ENCODE measurements at regions not wholly inside any gene's neighbourhood (a gene's known extent, or its start where the extent isn't known, plus 50 kb on each side); places are given as distances from the start of the nearest gene placed in this dataset.

DNA sequence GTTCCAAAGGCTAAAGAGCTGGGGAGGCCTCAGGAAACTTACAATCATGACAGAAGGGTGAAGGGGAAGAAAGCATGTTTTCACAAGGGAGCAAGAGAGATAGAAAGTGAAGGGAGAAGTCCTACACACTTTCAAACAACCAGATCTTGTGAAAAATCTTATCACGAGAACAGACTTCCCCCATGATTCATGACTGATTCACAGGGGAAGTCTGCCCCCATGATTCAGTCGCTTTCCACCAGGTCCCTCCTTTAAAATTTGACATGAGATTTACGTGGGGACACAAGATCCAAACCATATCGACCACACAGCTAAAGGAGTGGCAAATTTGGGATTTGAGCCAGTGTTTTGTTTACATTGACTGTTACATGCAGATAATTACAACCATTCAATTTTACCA lies 971.1 kb upstream of the HS3ST1 start:
- H3K4me3 ChIP-seq (ENCODE audit: low read depth in 2 of 2, low read length in 1 of 2): no peak overlapping the region
- CTCF ChIA-PET: interaction anchor here (1.1 kb wide), 1 partner anchor 10 kb away, joined by 3 read pairs; no protein-coding TSS in a partner anchor
- no peaks in the 10 kb centered on the region for H3K79me2 ChIP-seq (ENCODE audit: insufficient read depth)
- no peak overlapping the region for H2AFZ ChIP-seq (ENCODE audit: low read depth)
- H3F3A ChIP-seq (replicated peaks; ENCODE audit: insufficient read depth): no peaks in the 10 kb centered on the region
- no peaks in the 10 kb centered on the region for H3K27me3 ChIP-seq (ENCODE audit: insufficient read depth)
- TF ChIP-seq NFIC (IDR thresholded peaks at IDR 0.05; ENCODE audit: borderline replicate concordance) (no peak), RCOR1 (IDR thresholded peaks at IDR 0.05; ENCODE audit: low read length) (no peak), FOSL2 (IDR thresholded peaks at IDR 0.05; ENCODE audit: borderline replicate concordance, low read depth) (no peak), GATA2 (CRISPR knock-in tag; IDR thresholded peaks at IDR 0.05) (no peak), JUND (IDR thresholded peaks at IDR 0.05) (no peak), EP300 (IDR thresholded peaks at IDR 0.05; ENCODE audit: borderline replicate concordance in 1 of 2, low read depth in 1 of 2, low read length in 1 of 2) (no peak)
- TF ChIP-seq, protein P1, sequence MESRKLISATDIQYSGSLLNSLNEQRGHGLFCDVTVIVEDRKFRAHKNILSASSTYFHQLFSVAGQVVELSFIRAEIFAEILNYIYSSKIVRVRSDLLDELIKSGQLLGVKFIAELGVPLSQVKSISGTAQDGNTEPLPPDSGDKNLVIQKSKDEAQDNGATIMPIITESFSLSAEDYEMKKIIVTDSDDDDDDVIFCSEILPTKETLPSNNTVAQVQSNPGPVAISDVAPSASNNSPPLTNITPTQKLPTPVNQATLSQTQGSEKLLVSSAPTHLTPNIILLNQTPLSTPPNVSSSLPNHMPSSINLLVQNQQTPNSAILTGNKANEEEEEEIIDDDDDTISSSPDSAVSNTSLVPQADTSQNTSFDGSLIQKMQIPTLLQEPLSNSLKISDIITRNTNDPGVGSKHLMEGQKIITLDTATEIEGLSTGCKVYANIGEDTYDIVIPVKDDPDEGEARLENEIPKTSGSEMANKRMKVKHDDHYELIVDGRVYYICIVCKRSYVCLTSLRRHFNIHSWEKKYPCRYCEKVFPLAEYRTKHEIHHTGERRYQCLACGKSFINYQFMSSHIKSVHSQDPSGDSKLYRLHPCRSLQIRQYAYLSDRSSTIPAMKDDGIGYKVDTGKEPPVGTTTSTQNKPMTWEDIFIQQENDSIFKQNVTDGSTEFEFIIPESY (IDR thresholded peaks at IDR 0.05; ENCODE audit: borderline replicate concordance, low read depth): no peak
- TF ChIP-seq, protein P2, sequence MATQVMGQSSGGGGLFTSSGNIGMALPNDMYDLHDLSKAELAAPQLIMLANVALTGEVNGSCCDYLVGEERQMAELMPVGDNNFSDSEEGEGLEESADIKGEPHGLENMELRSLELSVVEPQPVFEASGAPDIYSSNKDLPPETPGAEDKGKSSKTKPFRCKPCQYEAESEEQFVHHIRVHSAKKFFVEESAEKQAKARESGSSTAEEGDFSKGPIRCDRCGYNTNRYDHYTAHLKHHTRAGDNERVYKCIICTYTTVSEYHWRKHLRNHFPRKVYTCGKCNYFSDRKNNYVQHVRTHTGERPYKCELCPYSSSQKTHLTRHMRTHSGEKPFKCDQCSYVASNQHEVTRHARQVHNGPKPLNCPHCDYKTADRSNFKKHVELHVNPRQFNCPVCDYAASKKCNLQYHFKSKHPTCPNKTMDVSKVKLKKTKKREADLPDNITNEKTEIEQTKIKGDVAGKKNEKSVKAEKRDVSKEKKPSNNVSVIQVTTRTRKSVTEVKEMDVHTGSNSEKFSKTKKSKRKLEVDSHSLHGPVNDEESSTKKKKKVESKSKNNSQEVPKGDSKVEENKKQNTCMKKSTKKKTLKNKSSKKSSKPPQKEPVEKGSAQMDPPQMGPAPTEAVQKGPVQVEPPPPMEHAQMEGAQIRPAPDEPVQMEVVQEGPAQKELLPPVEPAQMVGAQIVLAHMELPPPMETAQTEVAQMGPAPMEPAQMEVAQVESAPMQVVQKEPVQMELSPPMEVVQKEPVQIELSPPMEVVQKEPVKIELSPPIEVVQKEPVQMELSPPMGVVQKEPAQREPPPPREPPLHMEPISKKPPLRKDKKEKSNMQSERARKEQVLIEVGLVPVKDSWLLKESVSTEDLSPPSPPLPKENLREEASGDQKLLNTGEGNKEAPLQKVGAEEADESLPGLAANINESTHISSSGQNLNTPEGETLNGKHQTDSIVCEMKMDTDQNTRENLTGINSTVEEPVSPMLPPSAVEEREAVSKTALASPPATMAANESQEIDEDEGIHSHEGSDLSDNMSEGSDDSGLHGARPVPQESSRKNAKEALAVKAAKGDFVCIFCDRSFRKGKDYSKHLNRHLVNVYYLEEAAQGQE (IDR thresholded peaks at IDR 0.05; ENCODE audit: low read depth, low read length): no peak
- no peaks in the 10 kb centered on the region for H4K20me1 ChIP-seq (ENCODE audit: insufficient read depth)
- POLR2A ChIA-PET: no interaction called here
- DNase-seq: no peak
- no peaks in the 10 kb centered on the region for H3K9me2 ChIP-seq
- no peaks in the 10 kb centered on the region for H3K9me3 ChIP-seq
- no peaks in the 10 kb centered on the region for H3K4me1 ChIP-seq (ENCODE audit: control insufficient read depth in 1 of 2, insufficient read depth in 2 of 2, low read depth in 1 of 2, low read length in 1 of 2)
- no peak overlapping the region for H3K9ac ChIP-seq
- no peak overlapping the region for H3K4me2 ChIP-seq
- no peaks in the 10 kb centered on the region for H3K36me3 ChIP-seq (replicated peaks in 1 of 2; ENCODE audit: control insufficient read depth in 1 of 2, insufficient read depth in 2 of 2, low read length in 1 of 2)
- 0% methylated on average over 4 of the region's 4 CpGs for WGBS (ENCODE audit: low lambda C conversion rate)
- H3K27ac ChIP-seq (ENCODE audit: low read depth in 2 of 2, low read length in 1 of 2): no peak overlapping the region

DNA sequence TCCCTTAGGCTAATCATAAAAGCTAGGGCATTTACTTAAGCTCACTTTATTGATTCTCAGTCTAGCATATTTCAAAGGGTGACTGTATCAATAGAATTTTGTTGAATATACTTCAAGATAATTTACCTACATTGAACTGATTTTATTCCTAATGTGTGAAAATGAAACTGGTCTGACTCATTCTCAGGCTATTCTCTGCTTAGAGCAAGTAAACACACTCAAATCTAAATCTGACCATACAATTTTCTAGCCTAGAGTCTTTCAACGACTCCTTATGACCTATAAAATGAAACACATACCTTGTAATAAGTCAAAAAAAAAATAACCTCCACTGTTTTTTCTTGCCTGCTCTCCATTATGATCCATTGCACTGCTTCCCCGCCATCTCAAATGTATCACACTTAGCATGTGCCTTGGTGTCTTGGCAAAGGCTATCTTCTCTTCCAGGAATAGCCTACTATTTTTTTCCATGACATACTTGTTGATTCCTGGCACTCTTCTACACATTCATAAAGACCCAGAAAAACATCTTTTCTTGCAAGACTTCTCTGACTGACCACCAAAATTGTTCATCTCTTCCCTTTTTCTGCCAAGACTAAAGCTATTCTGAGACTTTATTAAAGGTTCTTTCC lies 965.1 kb upstream of the HS3ST1 start:
- Histone ChIP-seq H3K4me2 (no peak overlapping the region), H3K79me2 (ENCODE audit: insufficient read depth) (no peaks in the 10 kb centered on the region), H3F3A (replicated peaks; ENCODE audit: insufficient read depth) (no peaks in the 10 kb centered on the region), H3K27ac (ENCODE audit: low read depth in 2 of 2, low read length in 1 of 2) (no peak overlapping the region), H3K4me3 (ENCODE audit: low read depth in 2 of 2, low read length in 1 of 2) (no peak overlapping the region), H3K9me2 (no peaks in the 10 kb centered on the region), H3K4me1 (ENCODE audit: control insufficient read depth in 1 of 2, insufficient read depth in 2 of 2, low read depth in 1 of 2, low read length in 1 of 2) (no peaks in the 10 kb centered on the region), H3K9ac (no peak overlapping the region), H3K27me3 (ENCODE audit: insufficient read depth) (no peaks in the 10 kb centered on the region), H3K36me3 (replicated peaks in 1 of 2; ENCODE audit: control insufficient read depth in 1 of 2, insufficient read depth in 2 of 2, low read length in 1 of 2) (no peaks in the 10 kb centered on the region), H2AFZ (ENCODE audit: low read depth) (no peak overlapping the region), H3K9me3 (no peaks in the 10 kb centered on the region), H4K20me1 (ENCODE audit: insufficient read depth) (no peaks in the 10 kb centered on the region)
- CTCF ChIA-PET: interaction anchor here (0.5 to 0.6 kb wide), 2 partner anchors 13 to 239 kb away, joined by 3 read pairs; no protein-coding TSS in a partner anchor
- POLR2A ChIA-PET: no interaction called here
- TF ChIP-seq FOXJ3 (CRISPR knock-in tag; IDR thresholded peaks at IDR 0.05): no peak
- no peak for TF ChIP-seq FOSL2 (IDR thresholded peaks at IDR 0.05; ENCODE audit: borderline replicate concordance, low read depth)
- TF ChIP-seq SMC3 (IDR thresholded peaks at IDR 0.05; ENCODE audit: low read depth, low read length): no peak
- no peak for TF ChIP-seq SIN3A (IDR thresholded peaks at IDR 0.05; ENCODE audit: borderline replicate concordance, low read depth, low read length)
- TF ChIP-seq MEF2A (IDR thresholded peaks at IDR 0.05; ENCODE audit: borderline replicate concordance, low read depth): no peak
- no peak for TF ChIP-seq TAF1 (IDR thresholded peaks at IDR 0.05; ENCODE audit: borderline replicate concordance, low read depth, low read length)
- no peak for TF ChIP-seq RFX5 (IDR thresholded peaks at IDR 0.05; ENCODE audit: low read length)
- TF ChIP-seq, protein P1 (IDR thresholded peaks at IDR 0.05; ENCODE audit: borderline replicate concordance, low read depth): no peak
- TF ChIP-seq NRF1 (IDR thresholded peaks at IDR 0.05; ENCODE audit: low read depth, low read length): no peak
- TF ChIP-seq EP300 (IDR thresholded peaks at IDR 0.05; ENCODE audit: borderline replicate concordance in 1 of 2, low read depth in 1 of 2, low read length in 1 of 2): no peak
- TF ChIP-seq RCOR1 (IDR thresholded peaks at IDR 0.05; ENCODE audit: low read length): no peak
- 2% methylated on average over 2 of the region's 2 CpGs for WGBS (ENCODE audit: low lambda C conversion rate)
- DNase-seq: no peak
